Esophagus squamous epithelium (tissue), 4 donors: ENCODE measurements at regions not wholly inside any gene's neighbourhood (a gene's known extent, or its start where the extent isn't known, plus 50 kb on each side); places are given as distances from the start of the nearest gene placed in this dataset.

ENCODE experiments used
- POLR2A ChIP-seq, 4 donors: fragments of 450-650 bp; IDR thresholded peaks; one replicate each; pipeline ENCODE4 v1.6.1; 2017; ENCODE audit warnings: antibody characterized with exemption in 4 of 4, mild to moderate bottlenecking in 4 of 4, moderate library complexity in 3 of 4
- TF ChIP-seq, protein P1 (sequence below), 6 experiments: fragments of 450-650 bp in 4 of 6; fragments of 200-600 bp in 2 of 6; sonication (generic) in 2 of 6; IDR thresholded peaks; one replicate each; pipeline ENCODE4 v1.5.1; 2016 to 2019; ENCODE audit warnings: antibody characterized with exemption in 6 of 6, mild to moderate bottlenecking in 4 of 6, moderate library complexity in 4 of 6

DNA sequence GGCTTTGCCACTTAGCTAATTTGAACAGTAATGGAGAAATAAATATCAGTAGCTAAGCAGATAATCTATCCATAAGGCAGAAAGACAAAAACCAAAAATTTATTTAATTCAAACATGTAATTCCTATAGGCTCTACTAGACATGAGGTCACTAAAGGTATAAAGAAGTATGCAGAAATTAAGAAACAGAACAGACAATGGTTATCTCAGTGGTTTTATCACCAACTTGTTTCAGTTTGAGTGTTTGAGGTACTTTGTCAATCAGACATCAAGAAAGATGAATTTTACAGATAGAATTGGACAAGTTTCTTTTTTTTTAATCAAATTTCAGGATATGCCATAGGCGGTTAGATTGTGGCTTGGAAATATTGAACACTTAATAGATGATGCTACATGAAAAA is 67.4 kb upstream of the ZEB2 start:
- TF ChIP-seq, protein P1, sequence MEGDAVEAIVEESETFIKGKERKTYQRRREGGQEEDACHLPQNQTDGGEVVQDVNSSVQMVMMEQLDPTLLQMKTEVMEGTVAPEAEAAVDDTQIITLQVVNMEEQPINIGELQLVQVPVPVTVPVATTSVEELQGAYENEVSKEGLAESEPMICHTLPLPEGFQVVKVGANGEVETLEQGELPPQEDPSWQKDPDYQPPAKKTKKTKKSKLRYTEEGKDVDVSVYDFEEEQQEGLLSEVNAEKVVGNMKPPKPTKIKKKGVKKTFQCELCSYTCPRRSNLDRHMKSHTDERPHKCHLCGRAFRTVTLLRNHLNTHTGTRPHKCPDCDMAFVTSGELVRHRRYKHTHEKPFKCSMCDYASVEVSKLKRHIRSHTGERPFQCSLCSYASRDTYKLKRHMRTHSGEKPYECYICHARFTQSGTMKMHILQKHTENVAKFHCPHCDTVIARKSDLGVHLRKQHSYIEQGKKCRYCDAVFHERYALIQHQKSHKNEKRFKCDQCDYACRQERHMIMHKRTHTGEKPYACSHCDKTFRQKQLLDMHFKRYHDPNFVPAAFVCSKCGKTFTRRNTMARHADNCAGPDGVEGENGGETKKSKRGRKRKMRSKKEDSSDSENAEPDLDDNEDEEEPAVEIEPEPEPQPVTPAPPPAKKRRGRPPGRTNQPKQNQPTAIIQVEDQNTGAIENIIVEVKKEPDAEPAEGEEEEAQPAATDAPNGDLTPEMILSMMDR (IDR thresholded peaks at IDR 0.05), result no peak
- no peak for TF ChIP-seq POLR2A (IDR thresholded peaks at IDR 0.05)
